HUDEP-2 (cell line): ENCODE measurements at regions not wholly inside any gene's neighbourhood (a gene's known extent, or its start where the extent isn't known, plus 50 kb on each side); places are given as distances from the start of the nearest gene placed in this dataset.
"Not testable (repeated sequence)": the region's sequence is repeated elsewhere in the genome, so short reads cannot be mapped to it uniquely, and the experiment has no call there.

Source experiments
- DNase-seq, 76 experiments: peaks; one replicate each; lab custom pipeline; 2025; ENCODE audit not compliant: unreplicated experiment in 76 of 76; lab: John Stamatoyannopoulos, UW

GRCh38 chr1:146521804-146522203, 293.0 kb upstream of the NOTCH2NLA start:
- DNase-seq, result not testable (repeated sequence)

GRCh38 chr1:146513754-146514153, 284.9 kb upstream of the NOTCH2NLA start:
- DNase-seq, result not testable (repeated sequence)

- DNase-seq, result not testable (repeated sequence)
These were observed 282.4 kb upstream of the NOTCH2NLA start for GRCh38 chr1:146511047-146511777.

GRCh38 chr1:146510248-146510983, 281.6 kb upstream of the NOTCH2NLA start:
- DNase-seq, result not testable (repeated sequence)

GRCh38 chr1:146504121-146504520, 275.3 kb upstream of the NOTCH2NLA start:
- DNase-seq, result not testable (repeated sequence)

GRCh38 chr1:146487555-146487954, 258.7 kb upstream of the NOTCH2NLA start:
- DNase-seq, result not testable (repeated sequence)

GRCh38 chr1:146487155-146487554, 258.3 kb upstream of the NOTCH2NLA start:
- not testable (repeated sequence) for DNase-seq

- not testable (repeated sequence) for DNase-seq
These were observed 257.6 kb upstream of the NOTCH2NLA start for GRCh38 chr1:146486300-146487014.

- not testable (repeated sequence) for DNase-seq
These were observed 255.4 kb upstream of the NOTCH2NLA start for GRCh38 chr1:146484195-146484594.

GRCh38 chr1:146479188-146479587, 250.4 kb upstream of the NOTCH2NLA start:
- DNase-seq, result not testable (repeated sequence)

- peak in 2 of 76 experiments; percentile 0 for DNase-seq
These were observed 249.4 kb upstream of the NOTCH2NLA start for GRCh38 chr1:146478125-146478720.

GRCh38 chr1:146475086-146475485, 246.3 kb upstream of the NOTCH2NLA start:
- not testable (repeated sequence) for DNase-seq

- DNase-seq, result not testable (repeated sequence)
These were observed 245.4 kb upstream of the NOTCH2NLA start for GRCh38 chr1:146474216-146474615.

- peak in 19 of 76 experiments; percentile 0 to 31 (median 9) for DNase-seq
These were observed 243.5 kb upstream of the NOTCH2NLA start for GRCh38 chr1:146472192-146472861.

GRCh38 chr1:146459939-146460338, 231.1 kb upstream of the NOTCH2NLA start:
- DNase-seq, result not testable (repeated sequence)

GRCh38 chr1:146459308-146459707, 230.5 kb upstream of the NOTCH2NLA start:
- not testable (repeated sequence) for DNase-seq

- not testable (repeated sequence) for DNase-seq
These were observed 220.0 kb upstream of the NOTCH2NLA start for GRCh38 chr1:146448877-146449246.

GRCh38 chr1:146448212-146448876, 219.5 kb upstream of the NOTCH2NLA start:
- DNase-seq, result not testable (repeated sequence)

- DNase-seq, result not testable (repeated sequence)
These were observed 215.0 kb upstream of the NOTCH2NLA start for GRCh38 chr1:146443871-146444222.
